IPS DF 19.7 (cell line): ENCODE measurements at regions not wholly inside any gene's neighbourhood (a gene's known extent, or its start where the extent isn't known, plus 50 kb on each side); places are given as distances from the start of the nearest gene placed in this dataset.

Experiments
- DNase-seq: peaks from one replicate; pipeline ENCODE4 v3.0.0-alpha.2; 2013; ENCODE audit warnings: low read depth, low spot score

GRCh38 chr7:33661430-33662160 is 243.7 kb upstream of the BMPER start:
- DNase-seq: no peak

- no peak for DNase-seq
Measured at GRCh38 chr7:33666531-33666930, 238.8 kb upstream of the BMPER start.

GRCh38 chr7:33667196-33667595 is 238.1 kb upstream of the BMPER start:
- DNase-seq: no peak

GRCh38 chr7:33669251-33669670 is 236.1 kb upstream of the BMPER start:
- DNase-seq: no peak

GRCh38 chr7:33671531-33672262 is 233.6 kb upstream of the BMPER start:
- DNase-seq: no peak

- peak; percentile 42 for DNase-seq
Measured at GRCh38 chr7:33673029-33673700, 232.2 kb upstream of the BMPER start.

GRCh38 chr7:33674804-33675411 is 230.4 kb upstream of the BMPER start:
- no peak for DNase-seq

- no peak for DNase-seq
Measured at GRCh38 chr7:33677556-33677955, 227.8 kb upstream of the BMPER start.

GRCh38 chr7:33678569-33679335 is 226.6 kb upstream of the BMPER start:
- no peak for DNase-seq

- DNase-seq: no peak
Measured at GRCh38 chr7:33680682-33681081, 224.7 kb upstream of the BMPER start.

GRCh38 chr7:33685503-33685902 is 219.8 kb upstream of the BMPER start:
- DNase-seq: no peak

- DNase-seq: no peak
Measured at GRCh38 chr7:33685981-33686683, 219.2 kb upstream of the BMPER start.

- DNase-seq: no peak
Measured at GRCh38 chr7:33687625-33688024, 217.7 kb upstream of the BMPER start.

- no peak for DNase-seq
Measured at GRCh38 chr7:33691180-33691579, 214.2 kb upstream of the BMPER start.

- no peak for DNase-seq
Measured at GRCh38 chr7:33692956-33693355, 212.4 kb upstream of the BMPER start.

GRCh38 chr7:33694006-33694405 is 211.3 kb upstream of the BMPER start:
- DNase-seq: no peak

GRCh38 chr7:33697616-33698015 is 207.7 kb upstream of the BMPER start:
- no peak for DNase-seq

GRCh38 chr7:33698041-33698440 is 207.3 kb upstream of the BMPER start:
- no peak for DNase-seq

GRCh38 chr7:33698692-33699128 is 206.6 kb upstream of the BMPER start:
- no peak for DNase-seq

GRCh38 chr7:33700001-33700899 is 205.1 kb upstream of the BMPER start:
- DNase-seq: no peak
